IPS-NIHi7 (cell line): ENCODE measurements at regions not wholly inside any gene's neighbourhood (a gene's known extent, or its start where the extent isn't known, plus 50 kb on each side); places are given as distances from the start of the nearest gene placed in this dataset.

Experiments
- DNase-seq: peaks from one replicate; pipeline ENCODE4 v3.0.0; 2012; ENCODE audit warnings: mixed read lengths; ENCODE audit errors: extremely low spot score

DNA sequence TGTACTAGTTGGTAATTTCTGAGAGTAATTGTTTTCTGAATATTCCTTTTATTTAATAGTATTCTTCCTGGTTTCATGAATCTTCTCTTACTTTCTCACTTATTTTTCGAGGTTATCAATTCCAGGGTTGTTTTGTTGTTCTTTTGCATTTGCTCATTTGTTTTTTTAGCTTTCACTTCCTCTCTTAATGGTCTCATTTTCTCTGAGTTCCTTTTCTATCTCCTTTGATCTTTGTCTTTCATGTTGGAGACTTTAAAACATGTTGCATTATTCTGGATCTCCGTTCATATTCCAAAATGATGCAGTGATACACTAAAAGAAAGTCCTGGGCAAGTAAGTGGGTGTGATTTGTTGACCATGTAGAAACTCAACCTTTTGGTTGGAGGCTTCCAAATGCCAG is 345.3 kb upstream of the SLC35B3 start:
- no peak for DNase-seq

DNA sequence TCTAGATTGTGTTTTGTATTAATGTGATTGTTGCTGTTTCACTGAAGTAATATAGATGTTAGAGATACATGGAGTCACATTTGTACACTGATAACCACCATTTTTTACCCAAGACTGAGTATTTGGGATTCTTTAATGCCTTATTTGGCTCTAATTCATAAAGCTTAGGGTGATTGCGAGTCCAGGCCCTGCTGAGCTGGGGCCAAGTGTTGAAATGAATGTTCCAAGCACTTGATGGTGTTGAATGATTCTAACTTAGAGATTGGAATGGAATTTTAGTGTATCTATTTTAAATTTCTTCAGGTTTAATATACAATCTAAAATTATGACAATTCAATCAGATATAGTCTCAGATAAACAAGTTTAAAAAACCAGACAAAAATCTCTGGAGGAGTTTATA is 329.4 kb upstream of the SLC35B3 start:
- no peak for DNase-seq

DNA sequence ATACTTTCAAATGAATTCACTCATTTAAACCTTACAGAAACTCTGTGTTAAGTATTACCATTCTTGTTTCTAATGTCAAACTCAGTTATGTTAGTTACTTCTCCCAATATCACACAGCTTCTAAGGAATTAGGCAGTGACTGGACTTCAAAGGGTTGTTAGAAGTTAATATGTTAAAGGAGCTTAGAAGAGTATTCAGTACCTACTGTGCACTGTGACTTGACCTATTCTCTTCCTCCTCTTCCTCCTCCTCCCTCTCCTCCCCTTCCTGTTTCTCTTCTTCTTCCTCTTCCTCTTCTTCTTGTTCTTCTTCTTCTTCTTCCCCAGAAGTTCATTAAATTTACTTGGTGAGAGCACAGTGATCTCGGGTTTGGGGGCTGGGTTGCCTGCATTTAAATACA is 325.6 kb upstream of the SLC35B3 start:
- DNase-seq = no peak

DNA sequence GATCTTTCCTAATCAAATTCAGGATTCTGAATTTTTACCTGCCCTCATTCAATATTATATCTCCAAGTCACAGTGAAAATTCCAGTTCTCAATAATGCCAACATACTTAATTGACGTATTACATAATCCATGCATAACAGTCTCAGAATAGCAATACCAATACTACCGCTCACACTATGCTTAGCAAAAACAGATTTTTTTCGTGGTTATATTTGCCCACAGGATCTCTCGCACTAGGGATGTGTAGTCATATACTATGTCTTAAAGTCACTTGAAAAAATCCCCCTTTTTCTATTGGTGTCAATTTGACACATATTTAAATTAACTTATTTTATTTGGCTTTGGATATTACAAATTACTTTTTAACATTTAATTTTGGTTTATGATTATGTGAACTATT is 323.1 kb upstream of the SLC35B3 start:
- DNase-seq = no peak

DNA sequence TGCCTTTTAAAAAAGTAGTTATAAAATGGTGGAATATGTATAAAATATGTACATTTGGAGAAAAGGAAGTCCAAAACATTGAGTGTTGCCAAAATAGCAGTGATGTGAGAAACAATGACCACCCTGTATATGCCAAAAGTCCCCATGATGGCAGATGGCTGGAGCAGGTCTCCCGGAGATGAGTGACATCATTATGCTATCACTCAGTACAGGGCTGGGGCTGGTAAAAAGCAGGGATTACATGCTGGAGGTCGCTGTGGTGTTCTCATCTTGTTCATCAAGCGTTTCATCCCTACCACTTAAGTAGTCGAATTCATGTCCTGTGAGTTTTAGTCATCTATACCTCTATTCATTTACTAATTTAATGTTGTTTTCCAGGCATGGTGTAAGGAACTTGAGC is 315.3 kb upstream of the SLC35B3 start:
- no peak for DNase-seq

DNA sequence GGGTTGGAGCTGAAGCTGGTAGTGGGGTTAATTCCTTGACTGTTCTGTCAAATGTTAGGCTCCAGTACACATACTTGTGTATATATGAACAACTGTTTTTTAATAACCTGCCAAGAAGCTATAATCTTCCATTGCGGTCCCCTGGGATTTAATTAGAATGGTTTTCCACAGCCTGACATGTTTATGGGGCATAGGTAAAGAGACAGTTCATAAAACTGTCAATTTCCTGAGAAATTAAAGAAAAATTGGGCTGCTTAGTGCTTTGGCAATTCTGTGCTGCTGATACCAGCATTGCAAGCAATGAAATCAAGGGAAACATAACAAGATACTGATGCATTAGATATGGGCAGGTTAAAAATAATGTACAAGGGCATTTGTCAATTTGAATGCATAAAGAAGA is 314.1 kb upstream of the SLC35B3 start:
- no peak for DNase-seq

DNA sequence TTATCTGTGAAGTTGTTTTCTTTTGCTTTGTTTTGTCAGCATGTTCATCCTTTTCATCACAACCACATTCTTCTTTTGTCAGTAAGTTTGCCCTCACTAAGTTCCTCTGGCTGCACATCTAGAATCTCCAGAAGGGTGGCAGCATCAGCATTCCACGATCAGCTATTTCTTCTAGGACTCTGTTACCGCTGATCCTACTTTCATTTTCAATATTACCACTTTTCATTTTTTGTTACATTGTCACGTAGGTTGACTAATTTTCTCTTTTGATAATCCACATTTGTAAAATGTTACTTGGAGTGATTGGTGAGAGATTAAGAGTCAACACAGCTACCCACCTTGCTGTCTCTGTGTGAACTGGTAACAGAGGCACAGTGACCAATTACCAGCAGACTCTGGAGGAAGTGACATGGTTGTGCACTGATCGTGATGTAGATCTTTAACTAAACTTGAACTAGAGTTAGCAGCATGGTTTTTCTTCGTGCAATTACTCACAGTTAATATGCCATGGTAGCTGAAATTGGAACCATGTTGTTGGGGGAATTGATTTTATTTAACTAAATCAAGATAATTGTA is 307.9 kb upstream of the SLC35B3 start:
- DNase-seq = no peak

DNA sequence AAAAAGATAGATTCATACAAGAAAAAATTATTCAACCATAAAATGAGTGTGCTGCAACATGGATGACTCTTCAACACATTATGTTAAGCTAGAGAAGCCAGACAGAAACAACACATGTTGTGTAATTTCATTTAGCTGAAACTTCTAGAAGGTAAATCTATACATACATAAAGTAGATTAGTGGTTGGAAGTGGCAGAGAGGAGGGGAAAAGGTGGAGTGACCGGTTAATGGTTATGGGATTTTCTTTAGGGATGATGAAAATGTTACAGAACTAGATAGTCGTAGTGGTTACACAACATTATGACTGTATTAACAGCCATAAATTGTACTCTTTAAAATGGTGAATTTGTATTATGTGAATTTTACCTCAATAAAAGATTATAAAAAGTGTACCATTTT is 304.1 kb upstream of the SLC35B3 start:
- no peak for DNase-seq

DNA sequence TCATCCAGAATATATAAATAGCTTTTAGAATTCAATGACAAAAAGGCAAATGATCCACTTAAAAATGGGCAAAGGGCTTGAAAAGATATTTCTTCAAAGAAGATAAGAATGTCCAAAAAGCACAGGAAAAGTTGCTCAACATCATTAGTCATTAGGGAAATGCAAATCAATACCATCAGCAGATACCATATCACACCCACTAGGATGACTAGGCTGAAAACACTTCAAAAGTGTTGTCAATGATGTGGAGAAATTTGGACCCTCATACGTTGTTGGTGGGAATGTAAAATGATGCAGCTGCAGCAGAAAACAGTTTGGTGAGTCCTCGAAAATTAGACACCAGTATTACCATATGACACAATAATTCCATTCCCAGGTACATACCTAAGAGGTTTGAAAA is 303.6 kb upstream of the SLC35B3 start:
- DNase-seq = no peak

DNA sequence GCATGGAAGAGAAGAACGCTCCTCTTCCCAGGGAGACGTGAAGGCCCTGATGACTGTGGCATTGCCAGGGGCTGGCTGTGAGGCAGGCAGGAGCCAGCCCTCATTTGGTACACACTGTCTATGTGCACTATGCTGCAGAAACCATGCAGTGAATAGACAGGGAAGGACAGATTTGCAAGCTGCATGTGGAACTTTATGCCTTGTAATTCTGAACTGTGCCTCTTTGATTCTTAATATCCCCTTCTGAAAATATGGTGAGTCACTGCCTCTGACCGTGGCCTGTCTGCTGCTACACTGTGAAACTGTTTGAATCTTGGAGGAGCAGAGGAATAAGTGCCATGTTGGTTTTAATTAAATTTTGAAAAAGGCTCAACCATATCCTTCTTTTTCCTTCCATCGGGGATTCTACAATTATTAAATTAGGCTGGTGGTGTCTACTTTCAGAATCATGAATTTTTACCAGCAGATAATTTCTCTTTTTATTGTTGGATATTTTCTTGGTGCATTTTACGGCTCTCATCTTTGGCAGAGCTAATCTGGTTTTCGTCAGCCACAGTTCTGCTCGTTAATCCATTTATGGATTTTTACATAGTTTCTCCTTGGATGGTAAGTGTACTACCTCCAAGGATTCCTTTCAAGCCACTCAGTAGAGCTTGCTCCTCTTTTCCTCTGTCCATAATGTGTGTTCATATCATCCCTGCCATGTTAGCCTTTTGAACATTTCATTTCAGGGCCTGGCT is 301.0 kb upstream of the SLC35B3 start:
- no peak for DNase-seq

DNA sequence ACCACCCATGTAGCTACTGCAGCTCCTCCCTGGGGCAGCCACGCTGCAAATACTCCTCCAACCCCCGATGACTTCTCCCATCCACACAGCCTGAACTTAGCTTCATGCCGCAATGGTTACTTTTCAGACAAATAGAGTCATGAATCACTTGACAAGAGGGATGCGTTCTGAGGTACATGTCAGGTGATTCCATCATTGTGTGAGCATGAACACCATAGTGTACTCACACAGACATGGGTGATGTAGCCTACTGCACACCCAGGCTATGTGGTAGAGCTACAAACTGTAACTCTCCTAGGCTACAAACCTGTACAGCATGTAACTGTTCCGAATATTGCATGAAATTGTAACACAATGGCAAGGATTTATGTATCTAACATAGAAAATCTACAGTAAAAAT is 298.5 kb upstream of the SLC35B3 start:
- DNase-seq = no peak

DNA sequence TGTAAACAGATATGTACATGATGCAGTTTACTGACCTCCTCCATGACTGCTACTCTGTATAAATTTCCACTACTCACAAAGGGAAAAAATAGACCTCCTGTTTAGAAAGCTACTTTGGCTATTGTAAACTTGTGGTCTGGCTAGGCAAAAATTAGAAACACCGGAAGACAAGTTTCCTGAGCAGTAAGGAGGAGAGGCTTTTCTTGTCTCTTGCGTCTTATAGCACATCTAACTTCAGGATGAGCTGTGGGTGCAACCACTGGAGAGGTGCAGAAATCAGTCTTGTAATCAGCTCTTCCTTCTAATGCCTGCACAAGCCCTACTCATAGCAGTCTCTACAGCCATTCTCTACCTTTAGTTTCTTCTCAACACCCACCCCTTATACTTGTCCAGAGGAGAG is 296.5 kb upstream of the SLC35B3 start:
- DNase-seq = no peak

DNA sequence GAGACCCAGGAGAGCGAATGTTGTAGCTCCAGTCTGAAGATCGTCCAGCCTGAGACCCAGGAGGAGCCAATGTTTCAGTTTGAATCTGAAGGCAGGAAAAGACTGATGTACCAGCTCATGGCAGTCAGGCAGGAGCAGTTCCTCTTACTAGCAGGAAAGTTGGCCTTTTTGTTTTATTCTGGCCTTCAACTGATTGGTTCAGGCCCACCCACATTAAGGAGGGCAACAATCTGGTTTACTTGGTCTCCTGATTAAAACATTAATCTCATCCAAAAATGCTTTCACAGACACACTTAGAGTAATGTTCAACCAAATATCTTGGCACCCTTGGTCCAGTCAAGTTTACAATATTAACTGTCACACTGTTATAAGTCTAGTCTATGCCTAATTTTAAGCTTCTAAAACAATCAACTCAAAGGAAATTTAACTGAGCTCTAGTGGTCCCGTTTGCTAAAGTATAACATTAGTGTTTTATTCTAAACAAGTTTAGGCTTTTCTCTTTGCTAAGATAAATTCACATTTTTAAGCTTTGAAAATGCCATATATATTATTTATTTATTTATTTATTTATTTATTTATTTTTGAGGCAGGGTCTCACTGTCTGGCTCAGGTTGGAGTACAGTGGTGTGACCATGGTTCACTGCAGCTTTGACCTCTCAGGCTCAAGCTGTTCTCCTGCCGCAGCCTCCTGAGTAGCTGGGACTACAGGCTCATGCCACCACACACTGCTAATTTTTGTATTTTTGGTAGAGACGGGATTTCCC is 275.5 kb upstream of the SLC35B3 start:
- DNase-seq = no peak

DNA sequence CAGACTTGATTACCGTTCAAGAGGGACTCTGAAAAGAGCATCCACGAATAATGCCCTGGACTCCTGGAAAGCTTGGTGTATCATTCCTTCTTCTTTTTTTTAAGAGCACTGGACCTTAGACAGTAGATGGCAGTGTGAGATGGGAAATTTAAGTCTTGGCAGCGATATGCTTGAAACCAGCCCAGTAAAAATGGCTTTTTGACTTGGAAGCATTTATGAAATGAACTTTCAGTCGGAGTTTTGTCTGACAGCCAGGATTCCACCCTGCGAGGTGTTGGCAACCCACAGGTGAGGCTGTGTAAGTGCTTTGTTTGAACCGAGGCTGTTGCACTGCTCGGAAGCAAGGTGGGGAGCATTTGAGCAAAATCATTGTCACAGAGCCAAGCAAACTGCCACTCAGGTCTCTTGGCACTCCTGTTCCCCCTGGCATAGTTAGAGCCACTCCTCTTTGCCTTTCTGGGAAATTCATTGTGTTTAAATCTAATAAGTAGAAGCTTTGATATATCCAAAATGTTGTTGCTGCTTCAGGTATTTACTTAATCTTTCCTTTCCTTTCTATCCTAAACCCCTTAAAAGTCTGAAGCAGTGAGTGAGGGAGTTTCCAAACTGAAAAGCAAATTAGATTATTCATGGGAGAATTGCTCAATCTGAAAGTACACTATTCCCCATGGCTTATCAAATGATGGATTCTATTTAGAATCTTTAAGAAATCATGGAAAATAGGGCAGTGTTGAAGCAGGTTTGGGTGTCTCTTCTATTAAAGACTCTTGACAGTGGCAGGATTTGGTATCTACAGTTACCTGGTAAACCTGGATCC is 272.8 kb upstream of the SLC35B3 start:
- DNase-seq = peak; percentile 22

DNA sequence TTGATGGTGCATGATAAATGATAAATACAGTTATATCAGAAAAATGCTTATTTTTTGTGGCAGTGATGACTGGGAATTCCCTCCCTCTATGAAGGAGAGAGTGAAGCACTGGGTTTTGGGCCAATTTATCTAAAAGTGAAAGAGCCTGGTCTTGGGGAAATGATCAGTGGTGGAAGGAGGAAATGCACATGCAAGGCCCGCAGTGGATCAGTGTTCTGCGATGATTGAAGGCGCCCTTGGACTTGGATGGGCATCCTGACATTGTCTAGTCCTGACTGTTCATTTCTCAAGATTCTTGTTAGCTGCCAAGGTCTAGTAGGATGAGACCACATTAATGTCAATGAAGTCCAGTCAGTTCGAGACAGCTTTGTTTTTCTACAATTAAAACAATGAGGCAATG is 272.0 kb upstream of the SLC35B3 start:
- DNase-seq = no peak

DNA sequence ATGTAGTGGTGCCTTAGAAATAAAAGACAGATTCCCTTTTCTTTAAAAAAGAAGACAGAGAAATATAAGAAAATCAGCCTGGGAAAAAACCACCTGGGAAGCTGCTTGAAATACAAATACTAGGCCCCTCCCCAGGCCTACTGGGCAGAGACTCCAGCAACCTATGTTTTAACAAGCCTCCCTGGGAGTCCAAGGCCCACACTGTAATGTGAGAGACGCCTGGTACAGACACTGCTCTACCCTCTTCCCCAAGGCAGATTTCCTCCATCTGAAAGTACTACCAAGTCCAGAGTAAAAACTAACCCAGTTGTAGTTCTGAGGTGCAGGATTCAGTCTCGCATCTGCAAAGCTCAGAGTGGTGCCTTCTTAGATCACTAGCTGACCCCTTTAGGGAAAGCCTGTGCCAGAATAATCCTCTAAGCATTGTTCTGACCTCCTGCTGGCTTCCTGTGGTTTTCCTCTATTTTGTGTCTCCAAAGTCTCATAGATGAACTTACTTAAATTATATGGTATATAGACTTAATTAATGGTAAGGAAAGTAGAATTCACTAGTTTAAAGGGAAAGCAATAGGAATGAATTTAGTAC is 270.2 kb upstream of the SLC35B3 start:
- DNase-seq = peak; percentile 12

DNA sequence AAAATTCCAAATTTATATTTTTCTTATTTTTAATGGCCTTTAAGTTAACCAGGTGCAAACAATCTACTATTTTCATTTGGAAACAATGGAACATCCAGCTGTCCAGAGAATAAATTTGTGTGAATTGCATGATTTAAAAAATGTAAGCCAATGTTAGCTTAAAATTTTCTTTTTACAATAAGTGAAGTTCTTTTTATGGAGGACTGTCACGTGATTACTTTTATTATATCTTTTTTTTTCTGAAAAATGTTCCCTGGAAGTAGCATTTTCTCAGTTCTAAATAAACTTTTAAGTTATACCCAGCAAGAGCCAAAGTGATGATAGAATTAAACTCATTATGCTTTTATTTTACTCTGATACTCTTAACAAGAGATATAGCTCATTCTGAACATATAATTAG is 267.7 kb upstream of the SLC35B3 start:
- DNase-seq = no peak

DNA sequence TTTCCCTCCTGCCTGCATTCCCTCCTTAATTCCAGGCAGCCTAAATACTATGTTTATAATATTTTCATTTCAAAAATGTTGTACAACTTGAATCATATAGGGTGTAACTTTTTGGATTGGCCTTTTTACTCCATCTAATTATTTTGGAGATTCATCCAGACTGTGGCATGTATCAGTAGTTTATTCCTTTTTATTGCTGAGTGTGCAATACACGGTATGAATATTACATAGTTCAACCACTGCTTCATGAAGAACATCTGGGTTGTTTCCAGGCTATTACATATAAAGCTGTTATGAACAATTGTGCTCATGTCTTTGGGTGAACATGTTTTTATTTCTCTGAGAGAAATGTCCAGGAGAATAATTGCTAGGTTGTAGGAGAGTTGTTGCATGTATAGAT is 253.5 kb upstream of the SLC35B3 start:
- no peak for DNase-seq

DNA sequence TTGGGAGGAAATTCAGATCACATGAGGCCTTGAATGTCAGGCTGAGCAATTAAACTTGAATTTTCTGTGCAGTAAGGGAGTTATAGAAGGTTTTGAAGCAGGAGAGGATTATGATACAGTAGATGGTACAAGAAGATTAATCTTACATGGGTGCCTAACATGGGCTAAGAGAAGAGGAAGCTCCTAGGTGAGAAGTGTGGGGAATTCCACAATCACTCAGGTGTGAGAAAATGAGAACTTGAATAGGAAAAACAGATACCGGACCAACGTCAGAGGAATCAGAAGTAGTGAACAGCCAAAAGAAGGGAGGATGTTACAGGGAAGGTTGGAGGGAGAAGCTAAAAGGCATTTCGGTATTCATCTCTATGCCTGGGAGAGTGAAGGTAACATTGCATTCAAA is 250.7 kb upstream of the SLC35B3 start:
- DNase-seq = no peak

DNA sequence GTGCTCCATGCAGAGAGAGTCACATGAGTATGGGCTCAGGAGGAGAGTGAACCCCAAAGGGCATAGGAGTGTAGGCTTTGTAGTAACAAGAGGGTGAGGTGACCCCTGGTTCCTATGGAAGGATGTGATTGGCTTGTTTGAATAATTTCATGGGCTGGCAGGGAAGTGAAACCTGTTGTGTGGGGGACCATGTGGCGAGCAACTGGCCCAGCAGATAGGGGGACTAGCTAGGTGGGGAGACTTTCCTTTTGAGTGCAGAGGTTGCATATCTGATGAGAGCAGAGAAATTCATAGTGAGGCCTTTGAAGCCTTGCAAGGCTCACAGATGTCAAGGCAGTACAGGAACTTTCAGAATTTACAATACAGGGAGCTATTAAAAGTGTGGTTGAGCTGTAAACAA is 247.9 kb upstream of the SLC35B3 start:
- DNase-seq = no peak

DNA sequence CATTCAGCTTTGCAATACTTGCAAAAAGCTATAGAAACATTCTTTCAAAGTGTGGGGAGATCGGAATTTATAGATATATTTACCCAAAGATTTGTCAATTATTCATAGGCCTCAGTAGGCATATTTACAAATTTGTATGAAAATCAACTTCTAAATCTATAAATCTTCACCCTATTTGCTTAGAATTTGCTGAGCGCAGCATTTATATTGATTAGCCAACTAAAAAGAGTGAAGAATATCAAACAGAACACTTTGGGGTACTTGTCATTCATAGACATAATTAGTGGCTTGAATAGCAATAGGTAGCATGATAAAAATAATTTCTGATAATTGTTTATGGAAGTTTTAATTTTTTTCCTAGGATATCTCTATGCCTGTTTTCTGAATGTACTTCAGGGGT is 244.5 kb upstream of the SLC35B3 start:
- no peak for DNase-seq

DNA sequence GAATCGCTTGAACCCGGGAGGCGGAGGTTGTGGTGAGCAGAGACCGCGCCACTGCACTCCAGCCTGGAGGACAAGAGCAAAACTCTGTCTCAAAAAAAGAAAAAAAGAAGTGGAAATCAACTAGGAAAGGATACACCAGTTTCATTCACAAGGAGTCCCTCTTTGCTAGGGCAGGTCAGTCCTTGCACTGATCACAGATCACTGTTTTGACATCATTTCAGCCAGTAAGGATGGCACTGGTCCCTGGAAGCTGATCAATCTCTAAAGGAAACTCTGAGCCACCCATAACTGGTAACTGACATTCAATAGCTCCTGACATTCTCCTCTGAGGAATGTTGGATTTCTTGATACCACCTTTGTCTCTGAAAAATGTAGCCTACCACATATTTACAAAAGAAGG is 243.1 kb upstream of the SLC35B3 start:
- DNase-seq = no peak
